LNCaP clone FGC (cell line): ENCODE measurements at regions not wholly inside any gene's neighbourhood (a gene's known extent, or its start where the extent isn't known, plus 50 kb on each side); places are given as distances from the start of the nearest gene placed in this dataset.

Experiments
- DNase-seq: peaks from one replicate; pipeline ENCODE4 v3.0.0-alpha.2; 2011; ENCODE audit warnings: low read depth
- H3K4me3 ChIP-seq: 2 replicates; pipeline ENCODE4 v1.5.1; 2011; ENCODE audit warnings: mild to moderate bottlenecking, low read depth, low read length, control low read depth
- TF ChIP-seq, protein P1 (sequence below): IDR thresholded peaks from 2 replicates; pipeline ENCODE4 v1.5.1; 2012; ENCODE audit warnings: mild to moderate bottlenecking; ENCODE audit not compliant: control insufficient read depth, insufficient read depth; ENCODE audit errors: extremely low read depth

DNA sequence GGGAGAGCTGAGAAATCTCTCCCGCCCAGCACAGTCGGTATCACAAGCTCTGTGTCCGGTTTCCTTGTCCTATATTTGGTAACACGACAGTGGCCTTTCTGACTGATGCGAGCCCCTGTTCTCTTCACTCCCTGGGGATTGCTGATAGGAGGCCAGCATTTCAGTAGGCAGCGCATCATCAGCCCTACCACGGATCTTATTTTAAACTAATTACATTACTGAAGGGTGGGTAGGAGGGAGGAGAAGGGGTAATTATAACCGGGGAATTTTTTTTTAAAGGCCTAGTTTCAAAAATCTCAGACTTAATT is 125.6 kb upstream of the LGALSL start:
- no peak overlapping the region for H3K4me3 ChIP-seq
- TF ChIP-seq, protein P1, sequence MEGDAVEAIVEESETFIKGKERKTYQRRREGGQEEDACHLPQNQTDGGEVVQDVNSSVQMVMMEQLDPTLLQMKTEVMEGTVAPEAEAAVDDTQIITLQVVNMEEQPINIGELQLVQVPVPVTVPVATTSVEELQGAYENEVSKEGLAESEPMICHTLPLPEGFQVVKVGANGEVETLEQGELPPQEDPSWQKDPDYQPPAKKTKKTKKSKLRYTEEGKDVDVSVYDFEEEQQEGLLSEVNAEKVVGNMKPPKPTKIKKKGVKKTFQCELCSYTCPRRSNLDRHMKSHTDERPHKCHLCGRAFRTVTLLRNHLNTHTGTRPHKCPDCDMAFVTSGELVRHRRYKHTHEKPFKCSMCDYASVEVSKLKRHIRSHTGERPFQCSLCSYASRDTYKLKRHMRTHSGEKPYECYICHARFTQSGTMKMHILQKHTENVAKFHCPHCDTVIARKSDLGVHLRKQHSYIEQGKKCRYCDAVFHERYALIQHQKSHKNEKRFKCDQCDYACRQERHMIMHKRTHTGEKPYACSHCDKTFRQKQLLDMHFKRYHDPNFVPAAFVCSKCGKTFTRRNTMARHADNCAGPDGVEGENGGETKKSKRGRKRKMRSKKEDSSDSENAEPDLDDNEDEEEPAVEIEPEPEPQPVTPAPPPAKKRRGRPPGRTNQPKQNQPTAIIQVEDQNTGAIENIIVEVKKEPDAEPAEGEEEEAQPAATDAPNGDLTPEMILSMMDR: no peak
- DNase-seq: no peak

DNA sequence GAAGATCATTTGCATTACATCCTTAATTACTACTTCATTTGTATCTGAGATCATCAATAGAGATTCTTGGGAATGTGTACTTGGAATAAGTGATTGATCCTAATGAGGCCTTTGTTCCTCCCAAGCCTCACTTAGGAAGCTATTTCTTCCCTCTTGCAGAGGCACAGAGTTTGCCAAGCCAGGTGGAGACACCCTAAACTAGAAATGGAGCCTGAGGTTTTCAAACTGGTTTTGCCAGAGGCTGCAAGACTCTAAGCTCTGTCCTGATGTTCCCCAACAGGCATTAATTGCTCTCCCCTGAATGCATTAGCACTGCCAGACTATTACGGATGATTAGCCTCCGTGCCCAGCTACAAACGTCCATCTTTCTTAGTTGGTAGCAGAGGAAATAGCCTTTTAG is 125.2 kb upstream of the LGALSL start:
- no peak overlapping the region for H3K4me3 ChIP-seq
- no peak for DNase-seq
- TF ChIP-seq, protein P1: no peak

GRCh38 chr2:64329848-64330247 is 124.1 kb upstream of the LGALSL start:
- TF ChIP-seq, protein P1: no peak
- DNase-seq: no peak
- H3K4me3 ChIP-seq: no peak overlapping the region

DNA sequence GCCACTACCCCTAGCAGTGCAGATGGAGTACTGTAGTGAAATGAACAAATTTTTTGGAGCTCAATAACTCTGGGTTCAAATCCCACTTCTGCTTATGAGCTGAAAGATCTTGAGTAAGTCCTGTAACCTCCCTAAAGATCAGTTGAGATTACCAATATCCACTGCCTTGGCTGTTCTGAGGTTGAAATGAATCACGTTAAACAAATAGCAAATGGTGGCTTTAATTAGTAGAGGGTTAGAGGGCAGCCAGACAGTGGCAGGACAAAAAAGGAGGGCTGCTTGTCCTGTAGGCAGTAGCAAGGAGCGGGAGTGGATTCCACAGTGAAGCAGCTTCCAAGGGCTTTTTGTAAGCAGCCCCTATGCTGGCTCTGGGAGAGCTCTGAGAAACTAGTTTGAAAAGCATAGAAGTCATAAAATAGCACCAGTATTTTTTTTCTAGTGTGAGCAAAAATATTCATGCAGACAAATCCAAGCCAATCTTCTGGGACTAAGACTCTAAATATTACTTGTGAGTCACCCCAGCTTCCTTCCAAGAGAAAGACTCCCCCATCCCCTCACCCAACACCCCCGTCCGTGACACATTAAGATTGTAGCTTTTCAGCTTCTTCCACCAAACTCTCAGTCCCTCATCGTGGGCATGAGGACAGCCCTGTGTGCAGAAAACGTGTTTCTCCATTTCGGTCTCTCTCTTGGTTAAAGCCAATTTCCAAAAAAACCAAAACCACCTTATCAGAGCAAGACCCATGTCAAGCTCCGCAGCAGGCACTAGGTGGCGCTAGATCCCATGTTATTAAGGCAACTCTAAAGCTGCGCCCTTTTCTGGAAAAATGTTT is 123.5 kb upstream of the LGALSL start:
- no peak overlapping the region for H3K4me3 ChIP-seq
- TF ChIP-seq, protein P1: peak; percentile 77
- peak; percentile 40 for DNase-seq

GRCh38 chr2:64331114-64331645 is 122.8 kb upstream of the LGALSL start:
- no peak for DNase-seq
- no peak overlapping the region for H3K4me3 ChIP-seq
- TF ChIP-seq, protein P1: no peak

DNA sequence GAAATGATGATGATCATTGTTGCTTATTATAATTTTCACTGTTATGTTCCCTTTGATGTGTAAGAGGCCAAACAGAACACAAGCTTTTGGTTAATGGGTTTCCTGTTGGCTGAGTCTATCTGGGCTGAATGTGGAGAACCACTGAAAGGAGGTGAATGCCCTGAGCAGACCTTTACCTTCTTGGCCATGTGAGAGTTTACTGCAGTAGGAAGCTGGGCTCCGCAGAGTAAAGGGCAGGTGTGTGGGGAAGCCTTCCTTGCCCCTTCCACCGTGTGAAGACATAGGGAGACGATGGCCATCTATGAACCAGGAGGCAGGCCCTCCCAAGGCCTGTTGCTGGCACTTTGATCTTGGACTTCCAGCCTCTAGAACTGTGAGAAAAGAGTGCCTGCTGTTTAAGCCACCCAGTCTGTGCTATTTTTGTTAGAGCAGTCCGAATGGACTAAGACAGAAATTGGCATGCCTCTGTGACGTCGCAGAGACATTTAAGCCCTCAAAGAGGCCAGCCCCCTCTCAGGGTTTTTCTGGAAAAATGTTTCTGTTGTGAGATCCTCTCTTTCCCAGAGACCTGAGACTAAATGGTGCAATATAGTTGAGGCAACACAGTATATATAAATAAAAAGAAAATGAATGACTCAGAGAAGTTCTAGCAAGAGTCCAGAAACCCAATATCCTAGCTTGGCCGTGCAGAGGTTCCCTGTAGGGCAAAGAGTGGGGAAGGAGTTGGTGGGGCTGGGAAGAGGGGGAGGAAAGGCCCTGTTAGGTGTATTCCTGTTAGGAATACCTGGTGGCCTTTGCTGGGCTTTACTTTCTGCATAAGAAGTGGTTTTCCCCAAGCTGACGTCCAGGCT is 121.9 kb upstream of the LGALSL start:
- no peak for DNase-seq
- TF ChIP-seq, protein P1: no peak
- no peak overlapping the region for H3K4me3 ChIP-seq

DNA sequence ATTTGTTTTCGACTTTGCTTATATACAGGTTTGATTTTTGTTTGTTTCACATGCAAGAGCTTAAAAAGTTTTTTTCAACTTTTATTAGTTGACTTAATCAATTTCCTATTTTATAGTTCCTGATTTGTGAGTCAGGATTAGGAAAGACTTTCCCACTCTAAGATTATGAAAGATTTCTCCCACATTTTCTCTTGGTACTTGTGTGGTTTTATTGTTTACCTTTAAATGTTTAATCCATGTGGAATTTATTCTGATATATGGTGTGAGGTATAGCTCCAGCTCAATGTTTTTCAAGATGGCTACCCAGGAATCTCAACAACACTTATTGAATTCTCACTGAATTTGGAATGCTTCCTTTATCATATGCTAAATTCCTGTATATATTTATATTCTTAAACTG is 117.8 kb upstream of the LGALSL start:
- no peak overlapping the region for H3K4me3 ChIP-seq
- TF ChIP-seq, protein P1: no peak
- DNase-seq: no peak
